RWPE2 (cell line): ENCODE measurements at regions not wholly inside any gene's neighbourhood (a gene's known extent, or its start where the extent isn't known, plus 50 kb on each side); places are given as distances from the start of the nearest gene placed in this dataset.

Source experiments
- ATAC-seq: fragments of 200-7000 bp; cut with Tn5 transposase; 3 replicates; pipeline ENCODE4 v1.9.1; 2021; ENCODE audit warnings: low read depth
- DNase-seq: peaks from one replicate; pipeline ENCODE4 v3.0.0-alpha.2; 2020; ENCODE audit warnings: low spot score
- H3K27ac ChIP-seq: fragments of 450-650 bp; 2 replicates; pipeline ENCODE4 v1.5.1; 2017; ENCODE audit warnings: mild to moderate bottlenecking; ENCODE audit not compliant: poor library complexity, severe bottlenecking
- H3K27me3 ChIP-seq: fragments of 250-450 bp; sonication (Bioruptor Pico); 2 replicates; pipeline ENCODE4 v1.5.1; 2021; ENCODE audit warnings: mild to moderate bottlenecking, moderate library complexity; ENCODE audit not compliant: insufficient read depth, poor library complexity, severe bottlenecking
- H3K36me3 ChIP-seq: fragments of 250-450 bp; sonication (Bioruptor Pico); 2 replicates; pipeline ENCODE4 v1.5.1; 2020; ENCODE audit warnings: low read depth, mild to moderate bottlenecking, moderate library complexity
- H3K4me1 ChIP-seq: fragments of 250-450 bp; sonication (Bioruptor Pico); 2 replicates; pipeline ENCODE4 v1.5.1; 2021; ENCODE audit warnings: mild to moderate bottlenecking, moderate library complexity; ENCODE audit not compliant: insufficient read depth, poor library complexity, severe bottlenecking
- H3K4me3 ChIP-seq: fragments of 250-450 bp; sonication (Bioruptor Pico); 2 replicates; pipeline ENCODE4 v1.5.1; 2021; ENCODE audit warnings: mild to moderate bottlenecking, moderate library complexity; ENCODE audit not compliant: severe bottlenecking
- H3K9me3 ChIP-seq: fragments of 250-450 bp; sonication (Bioruptor Pico); 2 replicates; pipeline ENCODE4 v1.5.1; 2021; ENCODE audit warnings: mild to moderate bottlenecking, moderate library complexity; ENCODE audit not compliant: severe bottlenecking
- CTCF ChIP-seq: fragments of 450-650 bp; IDR thresholded peaks from one replicate; pipeline ENCODE4 v1.5.1; 2017; ENCODE audit warnings: mild to moderate bottlenecking, moderate library complexity; ENCODE audit not compliant: poor library complexity, severe bottlenecking

GRCh38 chr16:25512041-25512440 is 179.7 kb upstream of the HS3ST4 start:
- H3K9me3 ChIP-seq: no peaks in the 10 kb centered on the region
- no peaks in the 10 kb centered on the region for H3K27me3 ChIP-seq
- no peaks in the 10 kb centered on the region for H3K4me1 ChIP-seq
- no peak overlapping the region for H3K4me3 ChIP-seq
- ATAC-seq (no peak), DNase-seq (no peak)
- TF ChIP-seq CTCF: no peak
- H3K27ac ChIP-seq: no peak overlapping the region
- H3K36me3 ChIP-seq: no peaks in the 10 kb centered on the region

- ATAC-seq (no peak), DNase-seq (no peak)
- Histone ChIP-seq H3K27me3 (no peaks in the 10 kb centered on the region), H3K4me1 (no peaks in the 10 kb centered on the region), H3K4me3 (no peak overlapping the region), H3K9me3 (no peaks in the 10 kb centered on the region), H3K36me3 (no peaks in the 10 kb centered on the region), H3K27ac (no peak overlapping the region)
- no peak for TF ChIP-seq CTCF
Measured at GRCh38 chr16:25509456-25509855, 182.3 kb upstream of the HS3ST4 start.

GRCh38 chr16:25501530-25502255 is 190.1 kb upstream of the HS3ST4 start:
- no peak for DNase-seq
- H3K27me3 ChIP-seq: no peaks in the 10 kb centered on the region
- H3K4me1 ChIP-seq: no peaks in the 10 kb centered on the region
- no peak overlapping the region for H3K4me3 ChIP-seq
- TF ChIP-seq CTCF: no peak
- no peak overlapping the region for H3K27ac ChIP-seq
- no peak for ATAC-seq
- H3K9me3 ChIP-seq: peaks cover 3% of the 10 kb centered on the region
- H3K36me3 ChIP-seq: no peaks in the 10 kb centered on the region

DNA sequence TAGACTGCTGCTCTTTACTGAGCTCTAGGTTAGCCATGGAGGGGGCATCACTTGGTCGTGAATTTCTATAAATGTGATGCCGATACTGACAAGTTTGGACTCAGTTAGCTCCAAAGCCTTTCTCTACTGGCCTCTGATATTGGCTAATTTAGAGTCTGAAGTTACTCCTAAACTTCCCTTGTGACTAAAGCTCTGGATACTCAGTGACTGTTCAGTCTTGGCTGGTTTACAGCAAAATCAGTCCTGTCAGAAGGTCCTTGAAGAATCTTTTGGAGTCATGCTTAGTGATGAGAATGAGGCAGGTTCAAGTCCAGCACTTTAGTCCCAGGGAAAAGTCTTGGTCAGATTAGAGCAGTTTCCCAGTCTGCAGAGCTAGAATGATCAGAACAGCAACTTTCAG is 197.5 kb upstream of the HS3ST4 start:
- H3K27ac ChIP-seq: no peak overlapping the region
- H3K36me3 ChIP-seq: no peaks in the 10 kb centered on the region
- no peaks in the 10 kb centered on the region for H3K4me1 ChIP-seq
- no peak for DNase-seq
- no peaks in the 10 kb centered on the region for H3K27me3 ChIP-seq
- H3K9me3 ChIP-seq: no peaks in the 10 kb centered on the region
- no peak overlapping the region for H3K4me3 ChIP-seq
- TF ChIP-seq CTCF: no peak
- ATAC-seq: no peak

GRCh38 chr16:25493136-25493811 is 198.5 kb upstream of the HS3ST4 start:
- Histone ChIP-seq H3K36me3 (no peaks in the 10 kb centered on the region), H3K4me3 (no peak overlapping the region), H3K9me3 (no peaks in the 10 kb centered on the region), H3K27me3 (no peaks in the 10 kb centered on the region), H3K27ac (no peak overlapping the region), H3K4me1 (no peaks in the 10 kb centered on the region)
- DNase-seq (no peak), ATAC-seq (0 out of 3 replicates have a peak, but pooled peaks have one; percentile 33)
- no peak for TF ChIP-seq CTCF
